Stomach (tissue), 4 donors: ENCODE measurements at regions not wholly inside any gene's neighbourhood (a gene's known extent, or its start where the extent isn't known, plus 50 kb on each side); places are given as distances from the start of the nearest gene placed in this dataset.

Source experiments
- CTCF ChIP-seq, 7 experiments: fragments of 450-650 bp in 4 of 7; fragments of 200-600 bp in 3 of 7; sonication (generic) in 3 of 7; IDR thresholded peaks; one replicate each; pipeline ENCODE4 v1.5.1; 2016 to 2019; ENCODE audit warnings: antibody characterized with exemption in 7 of 7, control low read depth in 2 of 7, mild to moderate bottlenecking in 1 of 7
- EP300 ChIP-seq: sonication (generic); formaldehyde crosslinking; IDR thresholded peaks from one replicate; pipeline ENCODE4 v1.6.1; 2017; ENCODE audit warnings: antibody characterized with exemption
- POLR2A ChIP-seq, 4 donors: fragments of 450-650 bp; IDR thresholded peaks; one replicate each; pipeline ENCODE4 v1.6.1; 2016; ENCODE audit warnings: antibody characterized with exemption in 4 of 4, control low read depth in 2 of 4, mild to moderate bottlenecking in 1 of 4, moderate library complexity in 1 of 4
- POLR2AphosphoS5 ChIP-seq, 3 donors: sonication (generic); formaldehyde crosslinking; IDR thresholded peaks; one replicate each; pipeline ENCODE4 v1.6.1; 2016; ENCODE audit warnings: antibody characterized with exemption in 3 of 3

- TF ChIP-seq CTCF (IDR thresholded peaks at IDR 0.05) (no peak), EP300 (no peak), POLR2A (IDR thresholded peaks at IDR 0.05) (no peak), POLR2AphosphoS5 (IDR thresholded peaks at IDR 0.05) (no peak)
Observed at GRCh38 chr2:60628026-60628425, 74.6 kb upstream of the BCL11A start.
